ENCODE measurements at regions not wholly inside any gene's neighbourhood (a gene's known extent, or its start where the extent isn't known, plus 50 kb on each side); places are given as distances from the start of the nearest gene placed in this dataset.

DNA sequence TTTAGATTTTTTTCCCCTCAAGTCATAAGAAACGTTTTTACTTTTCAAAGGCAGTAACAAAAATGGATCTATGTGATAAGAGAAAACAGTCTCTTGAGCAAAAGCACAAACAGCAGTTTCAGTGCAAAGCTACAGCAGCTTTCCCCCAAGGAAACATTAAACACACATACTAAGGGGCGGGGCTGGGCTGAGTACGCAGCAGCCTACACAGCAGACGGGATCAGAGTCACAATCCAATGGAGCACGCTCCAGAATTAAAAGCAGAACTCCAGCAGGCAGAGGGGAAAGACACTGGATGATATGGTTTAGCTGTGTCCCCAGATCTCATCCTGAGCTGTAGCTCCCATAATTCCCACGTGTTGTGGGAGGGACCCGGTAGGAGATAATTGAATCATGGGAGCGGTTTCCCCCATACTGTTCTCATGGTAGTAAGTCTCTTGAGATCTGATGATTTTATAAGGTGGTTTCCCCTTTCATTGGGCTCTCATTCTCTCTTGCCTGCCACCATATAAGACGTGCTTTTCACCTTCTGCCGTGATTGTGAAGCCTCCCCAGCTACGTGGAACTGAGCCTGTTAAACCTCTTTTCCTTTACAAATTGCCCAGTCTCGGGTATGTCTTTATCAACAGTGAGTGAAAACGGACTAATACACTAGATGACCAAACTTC lies 116.2 kb upstream of the SLCO3A1 start:
- H3K4me1 Mint-ChIP-seq (ENCODE audit: low read depth), result no peaks in the 10 kb centered on the region
- intact Hi-C loops (cut with micrococcal nuclease), result loop anchor here (10.0 kb wide), 1 partner anchor 58 kb away; no protein-coding TSS in a partner anchor
- H3K27me3 Mint-ChIP-seq, result peaks cover 8% of the 10 kb centered on the region

DNA sequence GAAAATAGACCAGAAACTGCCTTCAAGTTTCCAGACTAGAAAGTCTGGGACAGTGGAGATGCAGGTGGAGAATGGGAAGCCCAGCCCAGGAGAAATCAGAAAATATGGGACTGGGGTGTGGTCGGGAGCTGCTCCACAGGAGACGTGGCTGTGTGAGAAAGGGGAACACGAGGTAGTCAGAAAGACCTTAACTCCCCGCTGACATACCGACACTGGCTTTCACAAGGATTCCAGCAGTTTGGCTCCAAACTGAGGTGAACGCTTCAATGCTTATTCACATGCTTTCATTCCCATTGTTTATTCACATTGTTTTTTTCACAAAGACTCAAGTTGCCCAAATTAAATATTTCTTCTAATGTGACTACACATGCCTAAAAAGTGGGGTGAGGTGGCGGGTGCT lies 111.5 kb upstream of the SLCO3A1 start:
- intact Hi-C loops (cut with micrococcal nuclease), result loop anchor here (10.0 kb wide), 1 partner anchor 87 kb away; no protein-coding TSS in a partner anchor
- peaks cover 13% of the 10 kb centered on the region for H3K27me3 Mint-ChIP-seq
- no peak overlapping the region for H3K4me3 Mint-ChIP-seq
- no peak overlapping the region for H3K27ac Mint-ChIP-seq
- H3K36me3 Mint-ChIP-seq (ENCODE audit: low read depth), result no peaks in the 10 kb centered on the region
- H3K9me3 Mint-ChIP-seq, result no peaks in the 10 kb centered on the region
- no peaks in the 10 kb centered on the region for H3K4me1 Mint-ChIP-seq (ENCODE audit: low read depth)

More for the DNA sequence above, 116.2 kb upstream of the SLCO3A1 start:
- Mint-ChIP-seq H3K9me3 (no peaks in the 10 kb centered on the region), H3K4me3 (no peak overlapping the region), H3K36me3 (ENCODE audit: low read depth) (no peaks in the 10 kb centered on the region), H3K27ac (no peak overlapping the region)

DNA sequence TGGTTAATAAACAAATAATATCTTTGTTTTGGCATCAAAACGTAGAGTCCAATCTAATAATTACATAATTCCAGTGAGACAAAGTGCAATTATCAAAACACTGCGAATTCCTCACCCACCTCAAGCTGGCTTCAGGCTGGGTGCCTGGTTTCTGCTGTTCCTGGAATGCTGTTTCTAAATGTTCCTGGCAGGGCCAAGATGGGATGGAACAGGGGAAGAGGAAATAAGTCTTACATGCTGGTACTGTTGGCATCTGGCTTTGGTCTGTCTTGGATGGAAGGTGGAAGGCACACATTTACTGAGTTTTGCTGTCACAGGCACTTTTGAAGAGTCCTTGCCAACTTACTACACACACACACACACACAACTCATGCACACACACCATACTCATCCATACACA lies 101.9 kb upstream of the SLCO3A1 start:
- H3K36me3 Mint-ChIP-seq (ENCODE audit: low read depth), result no peaks in the 10 kb centered on the region
- no peaks in the 10 kb centered on the region for H3K4me1 Mint-ChIP-seq (ENCODE audit: low read depth)
- H3K27me3 Mint-ChIP-seq, result no peaks in the 10 kb centered on the region
- H3K4me3 Mint-ChIP-seq, result no peak overlapping the region
- no peak overlapping the region for H3K27ac Mint-ChIP-seq
- intact Hi-C loops (cut with micrococcal nuclease), result no loop called here
- peaks cover 9% of the 10 kb centered on the region for H3K9me3 Mint-ChIP-seq

DNA sequence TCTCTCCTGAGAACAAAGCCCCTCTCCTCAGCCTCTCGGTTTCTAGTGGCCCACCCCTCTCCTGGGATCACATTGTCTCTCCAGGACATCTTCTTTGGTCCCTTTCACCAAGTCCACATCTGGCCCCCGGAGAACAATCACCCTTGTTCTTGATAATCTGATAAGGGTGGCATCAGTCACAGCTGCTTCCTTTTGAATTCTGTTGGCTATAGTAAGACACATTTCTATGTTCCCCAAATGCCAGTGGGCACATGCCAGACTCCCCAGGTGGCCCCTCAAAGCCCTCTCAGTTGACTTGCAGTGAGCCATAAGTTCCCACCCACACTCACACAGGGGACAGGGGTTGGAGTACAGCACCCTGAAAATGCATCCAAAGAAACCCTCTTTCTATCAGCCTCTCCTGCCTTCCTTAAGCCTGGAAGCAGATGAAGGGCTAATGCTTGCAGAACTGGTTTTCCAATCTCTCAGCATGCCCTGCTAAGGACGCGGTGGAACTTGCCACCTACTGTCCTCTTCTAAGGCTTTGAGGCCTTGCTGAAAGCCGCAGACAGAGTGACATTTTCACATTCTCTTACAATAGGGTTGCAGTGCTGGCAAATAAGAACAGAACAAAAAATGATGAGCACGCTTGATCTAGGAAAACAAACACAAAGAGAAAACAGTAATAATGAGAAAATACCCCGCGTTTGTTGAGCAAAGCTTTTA lies 101.3 kb upstream of the SLCO3A1 start:
- H3K9me3 Mint-ChIP-seq, result peaks cover 9% of the 10 kb centered on the region
- no peaks in the 10 kb centered on the region for H3K27me3 Mint-ChIP-seq
- intact Hi-C loops (cut with micrococcal nuclease), result no loop called here
- no peak overlapping the region for H3K4me3 Mint-ChIP-seq
- H3K36me3 Mint-ChIP-seq (ENCODE audit: low read depth), result no peaks in the 10 kb centered on the region
- no peaks in the 10 kb centered on the region for H3K4me1 Mint-ChIP-seq (ENCODE audit: low read depth)
- H3K27ac Mint-ChIP-seq, result no peak overlapping the region

DNA sequence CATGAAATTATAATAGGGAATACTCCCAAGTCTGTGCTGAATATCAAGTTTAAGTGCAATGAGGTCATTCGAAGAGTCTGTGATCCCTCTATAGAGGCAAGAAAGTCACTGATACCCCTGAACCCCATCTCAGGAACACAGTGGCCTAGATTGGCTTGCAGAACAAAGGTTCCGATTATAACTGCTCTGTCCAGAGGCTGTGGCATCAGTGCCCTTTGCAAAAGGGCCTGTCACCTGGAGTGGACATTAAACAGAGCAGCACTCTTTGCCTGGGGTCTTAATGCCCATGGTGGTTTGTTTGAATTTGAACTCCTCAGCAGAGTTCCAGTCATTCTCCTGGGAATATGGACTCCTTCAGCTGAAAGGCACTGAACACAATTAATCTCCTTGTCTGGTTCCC lies 93.9 kb upstream of the SLCO3A1 start:
- no peaks in the 10 kb centered on the region for H3K4me1 Mint-ChIP-seq (ENCODE audit: low read depth)
- H3K4me3 Mint-ChIP-seq, result no peak overlapping the region
- no peaks in the 10 kb centered on the region for H3K36me3 Mint-ChIP-seq (ENCODE audit: low read depth)
- no peaks in the 10 kb centered on the region for H3K9me3 Mint-ChIP-seq
- H3K27me3 Mint-ChIP-seq, result peaks cover 1% of the 10 kb centered on the region
- intact Hi-C loops (cut with micrococcal nuclease), result no loop called here
- no peak overlapping the region for H3K27ac Mint-ChIP-seq

DNA sequence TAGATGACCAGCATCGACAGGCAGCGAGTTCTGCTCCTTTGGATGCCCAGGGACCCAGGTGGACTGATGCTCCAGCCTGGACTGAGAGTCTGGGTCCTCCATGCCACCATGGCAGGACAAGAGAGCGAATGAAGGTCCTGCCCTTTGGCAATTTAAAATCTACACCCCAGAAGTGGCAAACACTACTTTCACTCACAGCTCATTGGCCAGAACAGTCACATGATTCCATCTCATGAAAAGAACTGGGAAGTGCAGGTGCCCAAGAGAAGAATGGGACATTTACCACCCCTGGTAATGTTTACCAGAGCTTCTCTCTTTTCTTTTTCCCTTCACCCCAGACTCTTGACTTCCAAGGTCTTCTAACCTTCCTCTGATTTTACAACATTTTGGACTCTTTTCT lies 87.8 kb upstream of the SLCO3A1 start:
- Mint-ChIP-seq H3K27ac (no peak overlapping the region), H3K36me3 (ENCODE audit: low read depth) (no peaks in the 10 kb centered on the region), H3K27me3 (peaks cover 4% of the 10 kb centered on the region)

DNA sequence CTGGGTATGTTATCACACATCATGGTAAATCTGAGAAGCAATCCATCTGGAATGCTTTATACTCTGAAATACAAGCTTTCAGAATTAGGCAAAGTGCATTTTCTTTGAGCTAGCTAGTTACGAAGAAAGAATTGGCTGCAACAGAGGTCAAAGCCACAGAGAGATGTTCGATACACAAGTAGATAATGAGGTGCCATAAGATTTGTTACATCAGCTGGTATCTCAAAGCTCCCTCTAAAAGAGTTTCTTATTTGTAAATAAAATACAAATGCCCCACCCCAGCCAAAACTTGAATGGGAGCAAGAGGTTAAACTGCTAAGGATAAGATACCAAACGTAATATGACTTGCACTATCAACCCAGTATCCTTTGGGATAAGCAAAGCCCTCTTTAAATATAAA lies 84.0 kb upstream of the SLCO3A1 start:
- Mint-ChIP-seq H3K4me3 (no peak overlapping the region), H3K27me3 (peaks cover 9% of the 10 kb centered on the region), H3K27ac (no peak overlapping the region), H3K4me1 (ENCODE audit: low read depth) (peaks cover 5% of the 10 kb centered on the region), H3K9me3 (no peaks in the 10 kb centered on the region), H3K36me3 (ENCODE audit: low read depth) (no peaks in the 10 kb centered on the region)
- intact Hi-C loops (cut with micrococcal nuclease), result no loop called here

More for the DNA sequence above, 87.8 kb upstream of the SLCO3A1 start:
- H3K9me3 Mint-ChIP-seq, result no peaks in the 10 kb centered on the region
- intact Hi-C loops (cut with micrococcal nuclease), result no loop called here
- H3K4me1 Mint-ChIP-seq (ENCODE audit: low read depth), result peaks cover 5% of the 10 kb centered on the region
- no peak overlapping the region for H3K4me3 Mint-ChIP-seq

DNA sequence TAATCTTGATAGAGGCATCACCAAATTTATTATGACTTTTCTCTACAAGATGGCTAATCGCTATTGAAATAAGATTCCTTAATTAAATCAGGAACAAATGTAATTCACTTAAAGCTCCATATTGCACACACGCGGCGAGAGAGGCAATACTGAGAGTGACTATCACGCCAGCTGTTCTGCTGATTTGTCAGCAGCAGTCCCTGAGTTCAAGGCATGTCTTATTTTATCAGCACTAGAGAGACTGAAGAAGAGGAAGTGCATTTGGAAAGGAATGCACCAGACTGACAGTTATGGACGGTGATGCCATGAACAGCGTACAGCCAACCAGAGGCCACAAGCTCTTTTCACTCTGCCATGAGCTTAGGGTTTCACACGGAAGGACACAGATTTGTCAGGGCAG lies 83.6 kb upstream of the SLCO3A1 start:
- Mint-ChIP-seq H3K27ac (no peak overlapping the region), H3K4me3 (no peak overlapping the region), H3K36me3 (ENCODE audit: low read depth) (no peaks in the 10 kb centered on the region), H3K4me1 (ENCODE audit: low read depth) (peaks cover 5% of the 10 kb centered on the region), H3K27me3 (peaks cover 9% of the 10 kb centered on the region), H3K9me3 (no peaks in the 10 kb centered on the region)
- intact Hi-C loops (cut with micrococcal nuclease), result no loop called here

DNA sequence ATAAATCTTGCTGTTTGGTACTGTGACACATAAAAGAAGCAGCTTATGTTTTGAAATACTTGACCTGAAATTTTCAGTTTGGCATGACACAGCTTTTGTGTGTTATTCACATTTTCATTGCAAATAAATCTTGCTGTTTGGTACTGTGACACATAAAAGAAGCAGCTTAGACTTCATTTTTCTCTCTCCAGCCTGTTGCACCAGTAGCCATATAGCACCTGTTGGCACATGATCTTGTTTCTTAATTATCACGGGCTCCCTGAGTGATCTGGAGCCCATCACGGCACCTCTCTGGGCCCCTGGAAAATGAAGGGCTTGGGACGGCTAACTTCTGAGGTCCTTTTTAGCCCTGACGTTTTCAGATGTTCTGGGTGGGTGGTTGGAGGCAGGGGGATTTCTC lies 77.4 kb upstream of the SLCO3A1 start:
- Mint-ChIP-seq H3K36me3 (ENCODE audit: low read depth) (no peaks in the 10 kb centered on the region), H3K27me3 (peaks cover 13% of the 10 kb centered on the region), H3K4me1 (ENCODE audit: low read depth) (peaks cover 21% of the 10 kb centered on the region), H3K9me3 (no peaks in the 10 kb centered on the region), H3K27ac (no peak overlapping the region), H3K4me3 (no peak overlapping the region)
- intact Hi-C loops (cut with micrococcal nuclease), result no loop called here

DNA sequence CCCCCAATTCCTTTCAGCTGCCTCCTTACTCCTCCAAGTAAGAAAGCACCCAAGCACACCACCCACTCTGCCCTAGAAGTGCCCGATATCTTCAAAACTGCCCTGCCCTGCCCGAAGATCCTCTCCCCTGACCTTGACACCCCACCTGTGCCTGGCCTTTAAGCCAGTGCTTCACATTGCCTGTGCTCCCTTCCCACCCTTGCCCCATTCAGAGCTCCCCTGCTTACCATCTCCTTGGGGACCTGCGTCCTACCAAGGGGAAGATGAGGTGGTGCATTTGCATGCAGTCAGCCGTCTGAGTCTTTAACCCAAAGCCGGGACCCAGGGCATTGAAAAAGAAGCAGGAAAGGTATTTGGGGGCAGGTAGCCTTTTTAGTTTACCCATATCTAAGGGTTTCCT lies 73.5 kb upstream of the SLCO3A1 start:
- Mint-ChIP-seq H3K27me3 (peaks cover 19% of the 10 kb centered on the region), H3K4me1 (ENCODE audit: low read depth) (peaks cover 37% of the 10 kb centered on the region), H3K27ac (peak overlapping the region; percentile 61), H3K9me3 (no peaks in the 10 kb centered on the region), H3K4me3 (no peak overlapping the region), H3K36me3 (ENCODE audit: low read depth) (no peaks in the 10 kb centered on the region)
- intact Hi-C loops (cut with micrococcal nuclease), result no loop called here

DNA sequence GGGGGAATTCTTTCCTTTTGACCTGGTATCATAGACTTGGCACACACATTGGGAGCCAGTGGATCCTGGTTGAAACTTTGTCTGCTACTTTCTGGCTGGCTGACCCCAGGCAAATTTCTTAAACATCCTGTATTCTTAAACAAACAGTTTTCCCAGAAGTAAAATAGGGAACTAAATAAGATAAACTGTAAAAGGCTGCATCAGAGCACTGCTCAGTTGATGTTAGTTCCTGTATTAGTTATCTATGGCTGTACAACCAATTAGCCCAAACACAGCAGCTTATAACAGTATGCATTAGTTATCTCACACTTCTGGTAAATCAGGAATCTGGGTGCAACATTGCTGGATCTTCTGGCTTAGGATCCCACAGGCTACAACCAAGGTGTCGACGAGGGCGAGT lies 73.1 kb upstream of the SLCO3A1 start:
- no peaks in the 10 kb centered on the region for H3K36me3 Mint-ChIP-seq (ENCODE audit: low read depth)
- peaks cover 37% of the 10 kb centered on the region for H3K4me1 Mint-ChIP-seq (ENCODE audit: low read depth)
- intact Hi-C loops (cut with micrococcal nuclease), result no loop called here
- peak overlapping the region; percentile 61 for H3K27ac Mint-ChIP-seq
- no peaks in the 10 kb centered on the region for H3K9me3 Mint-ChIP-seq
- H3K4me3 Mint-ChIP-seq, result no peak overlapping the region
- H3K27me3 Mint-ChIP-seq, result peaks cover 22% of the 10 kb centered on the region

DNA sequence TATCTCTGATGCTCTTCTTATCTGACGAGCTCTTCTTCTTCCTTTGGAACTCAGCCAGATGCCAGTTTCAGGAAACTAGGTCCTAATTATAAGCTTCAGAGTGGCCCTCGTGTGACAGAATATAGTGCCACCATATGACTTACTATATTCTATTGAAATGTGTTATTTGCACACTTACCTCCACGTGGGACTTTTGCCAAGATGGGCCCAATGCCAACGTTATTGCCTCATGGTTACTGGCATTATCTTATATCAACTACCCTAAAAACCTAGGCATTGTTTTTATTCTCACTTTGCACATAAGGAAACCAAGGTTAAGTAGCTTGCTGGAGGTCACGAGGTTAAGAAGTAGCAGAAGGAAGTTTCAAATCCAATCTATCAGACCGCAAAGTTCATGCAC lies 71.3 kb upstream of the SLCO3A1 start:
- Mint-ChIP-seq H3K27ac (no peak overlapping the region), H3K27me3 (peaks cover 24% of the 10 kb centered on the region), H3K36me3 (ENCODE audit: low read depth) (no peaks in the 10 kb centered on the region), H3K4me1 (ENCODE audit: low read depth) (peaks cover 37% of the 10 kb centered on the region), H3K9me3 (no peaks in the 10 kb centered on the region), H3K4me3 (no peak overlapping the region)
- intact Hi-C loops (cut with micrococcal nuclease), result no loop called here

DNA sequence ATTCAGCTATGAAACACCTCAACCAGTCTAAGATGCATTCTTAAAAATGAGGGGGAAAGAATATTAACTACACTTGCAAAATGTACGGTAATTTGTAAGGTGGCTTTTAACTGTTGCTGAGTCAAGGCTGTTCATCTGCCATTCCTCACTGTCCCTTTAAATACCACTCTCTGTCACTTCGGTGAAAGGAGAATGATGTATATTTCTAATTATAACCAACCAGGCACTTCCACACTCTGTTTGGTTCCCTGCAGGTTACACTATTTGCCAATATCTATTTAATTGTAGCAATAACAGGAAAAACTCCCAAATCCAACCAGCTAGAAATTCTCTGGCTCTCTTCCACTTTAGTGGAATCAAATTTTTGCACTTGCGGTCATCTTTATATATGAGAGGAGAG lies 70.5 kb upstream of the SLCO3A1 start:
- Mint-ChIP-seq H3K27ac (no peak overlapping the region), H3K27me3 (peaks cover 22% of the 10 kb centered on the region), H3K36me3 (ENCODE audit: low read depth) (no peaks in the 10 kb centered on the region), H3K9me3 (no peaks in the 10 kb centered on the region), H3K4me1 (ENCODE audit: low read depth) (peaks cover 34% of the 10 kb centered on the region), H3K4me3 (no peak overlapping the region)
- intact Hi-C loops (cut with micrococcal nuclease), result no loop called here

DNA sequence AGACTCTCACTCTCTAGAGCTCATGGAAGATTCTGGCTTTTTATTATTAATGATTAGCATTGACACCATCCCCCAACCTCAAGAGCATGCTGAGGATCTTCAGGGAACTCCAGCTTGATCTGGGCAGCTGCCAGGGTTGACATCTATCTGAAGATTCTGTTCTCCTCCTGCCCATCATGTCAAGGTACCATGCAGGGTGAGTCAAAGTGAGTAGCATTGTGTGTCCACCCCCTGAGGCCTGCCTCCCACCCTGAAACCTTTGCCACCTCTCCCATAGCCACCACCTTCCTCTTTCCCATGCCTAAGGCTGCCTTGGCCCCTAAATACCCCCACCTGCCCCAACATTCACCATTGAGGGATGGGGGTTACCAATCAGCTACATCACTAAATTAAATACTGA lies 70.1 kb upstream of the SLCO3A1 start:
- Mint-ChIP-seq H3K36me3 (ENCODE audit: low read depth) (no peaks in the 10 kb centered on the region), H3K4me1 (ENCODE audit: low read depth) (peaks cover 31% of the 10 kb centered on the region), H3K27ac (no peak overlapping the region), H3K9me3 (no peaks in the 10 kb centered on the region), H3K27me3 (peaks cover 21% of the 10 kb centered on the region), H3K4me3 (no peak overlapping the region)
- intact Hi-C loops (cut with micrococcal nuclease), result no loop called here

All from dendritic cell treated with granulocyte-macrophage colony-stimulating factor and Interleukin-4, amounts not matched to agents 40 ng/mL and 50 ng/mL, for 4 days (primary cell).